KMS-11 (cell line): ENCODE measurements at regions not wholly inside any gene's neighbourhood (a gene's known extent, or its start where the extent isn't known, plus 50 kb on each side); places are given as distances from the start of the nearest gene placed in this dataset.
"Not testable (repeated sequence)": the region's sequence is repeated elsewhere in the genome, so short reads cannot be mapped to it uniquely, and the experiment has no call there.

Experiments used
- H2AFZ ChIP-seq: fragments of 200-600 bp; sonication (generic); 2 replicates; pipeline ENCODE4 v1.6.1; 2016; ENCODE audit warnings: antibody characterized with exemption, mixed run types, low read depth
- H3K27ac ChIP-seq: fragments of 200-600 bp; sonication (generic); 2 replicates; pipeline ENCODE4 v1.6.1; 2016; ENCODE audit warnings: mild to moderate bottlenecking, mixed run types
- H3K27me3 ChIP-seq: fragments of 200-600 bp; sonication (generic); 2 replicates; pipeline ENCODE4 v1.6.1; 2017; ENCODE audit warnings: mild to moderate bottlenecking, low read depth, mixed run types, moderate library complexity; ENCODE audit not compliant: insufficient read depth
- H3K36me3 ChIP-seq: fragments of 200-600 bp; sonication (generic); 2 replicates; pipeline ENCODE4 v1.6.1; 2017; ENCODE audit warnings: mild to moderate bottlenecking, mixed run types; ENCODE audit not compliant: insufficient read depth
- H3K4me1 ChIP-seq: fragments of 200-600 bp; sonication (generic); 2 replicates; pipeline ENCODE4 v1.6.1; 2016; ENCODE audit warnings: mild to moderate bottlenecking, low read depth, mixed run types; ENCODE audit not compliant: poor library complexity, severe bottlenecking
- H3K4me2 ChIP-seq: fragments of 200-600 bp; sonication (generic); 2 replicates; pipeline ENCODE4 v1.7.0; 2016; ENCODE audit warnings: mild to moderate bottlenecking, mixed run types
- H3K4me3 ChIP-seq: fragments of 200-600 bp; sonication (generic); IDR thresholded peaks from 2 replicates; pipeline ENCODE4 v1.6.1; 2017; ENCODE audit warnings: low read depth, low read length, mixed read lengths; ENCODE audit not compliant: insufficient read depth
- H3K79me2 ChIP-seq: fragments of 200-600 bp; sonication (generic); 2 replicates; pipeline ENCODE4 v1.6.1; 2016; ENCODE audit warnings: low read depth, mixed run types; ENCODE audit not compliant: insufficient read depth
- H3K9ac ChIP-seq: fragments of 200-600 bp; sonication (generic); 2 replicates; pipeline ENCODE4 v1.6.1; 2016; ENCODE audit warnings: mild to moderate bottlenecking, mixed run types
- H4K20me1 ChIP-seq: fragments of 200-600 bp; sonication (generic); 2 replicates; pipeline ENCODE4 v1.6.1; 2016; ENCODE audit warnings: mild to moderate bottlenecking, mixed run types; ENCODE audit not compliant: insufficient read depth
- TF ChIP-seq, protein P1 (sequence below): fragments of 200-600 bp; sonication (generic); conservative IDR thresholded peaks from 2 replicates; pipeline ENCODE4 v1.6.1; 2017; ENCODE audit warnings: low read depth, mild to moderate bottlenecking, antibody characterized with exemption, low read length, moderate library complexity, mixed read lengths

DNA sequence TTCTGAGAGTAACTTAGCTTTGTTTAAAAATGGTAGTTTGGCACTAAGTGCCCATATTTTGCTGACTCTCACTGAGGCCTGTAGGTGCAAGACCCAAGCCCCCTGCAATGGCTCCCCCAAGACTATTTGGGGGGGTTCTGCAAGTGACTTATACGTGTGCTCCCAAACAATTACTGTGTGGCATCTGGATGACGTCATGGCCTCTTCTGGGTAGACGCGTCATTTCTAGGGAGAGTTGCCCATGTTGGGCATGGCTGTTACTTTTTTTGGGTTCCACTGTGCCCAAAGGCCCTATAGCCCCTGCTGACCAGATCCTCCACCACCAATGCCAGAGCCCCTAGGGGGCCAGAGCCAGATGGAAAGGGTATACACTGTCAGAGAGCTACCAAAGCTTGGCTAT, 110.3 kb upstream of the MYLIP start:
- H3K36me3 ChIP-seq: no peaks in the 10 kb centered on the region
- no peaks in the 10 kb centered on the region for H4K20me1 ChIP-seq
- H3K4me1 ChIP-seq: no peaks in the 10 kb centered on the region
- TF ChIP-seq, protein P1, sequence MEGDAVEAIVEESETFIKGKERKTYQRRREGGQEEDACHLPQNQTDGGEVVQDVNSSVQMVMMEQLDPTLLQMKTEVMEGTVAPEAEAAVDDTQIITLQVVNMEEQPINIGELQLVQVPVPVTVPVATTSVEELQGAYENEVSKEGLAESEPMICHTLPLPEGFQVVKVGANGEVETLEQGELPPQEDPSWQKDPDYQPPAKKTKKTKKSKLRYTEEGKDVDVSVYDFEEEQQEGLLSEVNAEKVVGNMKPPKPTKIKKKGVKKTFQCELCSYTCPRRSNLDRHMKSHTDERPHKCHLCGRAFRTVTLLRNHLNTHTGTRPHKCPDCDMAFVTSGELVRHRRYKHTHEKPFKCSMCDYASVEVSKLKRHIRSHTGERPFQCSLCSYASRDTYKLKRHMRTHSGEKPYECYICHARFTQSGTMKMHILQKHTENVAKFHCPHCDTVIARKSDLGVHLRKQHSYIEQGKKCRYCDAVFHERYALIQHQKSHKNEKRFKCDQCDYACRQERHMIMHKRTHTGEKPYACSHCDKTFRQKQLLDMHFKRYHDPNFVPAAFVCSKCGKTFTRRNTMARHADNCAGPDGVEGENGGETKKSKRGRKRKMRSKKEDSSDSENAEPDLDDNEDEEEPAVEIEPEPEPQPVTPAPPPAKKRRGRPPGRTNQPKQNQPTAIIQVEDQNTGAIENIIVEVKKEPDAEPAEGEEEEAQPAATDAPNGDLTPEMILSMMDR: no peak
- H3K79me2 ChIP-seq: no peaks in the 10 kb centered on the region
- H3K4me2 ChIP-seq: no peak overlapping the region
- H3K9ac ChIP-seq: no peak overlapping the region
- H3K27ac ChIP-seq: no peak overlapping the region
- no peaks in the 10 kb centered on the region for H3K27me3 ChIP-seq
- no peak overlapping the region for H2AFZ ChIP-seq
- H3K4me3 ChIP-seq: no peak overlapping the region

DNA sequence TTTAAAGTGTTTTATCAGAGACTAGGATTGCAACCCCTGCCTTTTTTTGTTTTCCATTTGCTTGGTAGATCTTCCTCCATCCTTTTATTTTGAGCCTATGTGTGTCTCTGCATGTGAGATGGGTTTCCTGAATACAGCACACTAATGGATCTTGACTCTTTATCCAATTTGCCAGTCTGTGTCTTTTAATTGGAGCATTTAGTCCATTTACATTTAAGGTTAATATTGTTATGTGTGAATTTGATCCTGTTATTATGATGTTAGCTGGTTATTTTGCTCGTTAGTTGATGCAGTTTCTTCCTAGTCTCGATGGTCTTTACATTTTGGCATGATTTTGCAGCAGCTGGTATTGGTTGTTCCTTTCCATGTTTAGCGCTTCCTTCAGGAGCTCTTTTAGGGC, 114.6 kb upstream of the MYLIP start:
- H3K27ac ChIP-seq, H3K27me3 ChIP-seq, H3K79me2 ChIP-seq, H3K4me3 ChIP-seq, H3K4me1 ChIP-seq, H3K9ac ChIP-seq, H3K4me2 ChIP-seq, H4K20me1 ChIP-seq, H2AFZ ChIP-seq, H3K36me3 ChIP-seq: not testable (repeated sequence)

DNA sequence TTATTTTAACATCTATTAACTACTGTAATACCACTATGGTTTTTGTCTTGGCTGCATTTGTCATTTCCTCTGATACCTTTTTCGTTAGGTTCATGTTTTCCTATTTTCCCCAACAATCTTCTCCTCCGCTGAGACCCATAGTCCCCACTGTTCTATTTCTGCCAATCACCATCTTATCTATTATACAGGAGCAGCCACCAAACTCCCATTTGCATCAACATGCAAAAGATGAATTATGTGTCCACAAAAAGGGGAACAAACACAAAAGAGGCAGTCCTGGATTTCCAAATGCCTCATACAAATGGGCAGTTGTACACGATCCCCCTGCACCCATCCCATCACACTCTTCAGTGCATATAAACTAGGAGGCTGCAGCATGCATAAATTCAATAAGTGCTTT, 121.7 kb upstream of the MYLIP start:
- no peaks in the 10 kb centered on the region for H3K79me2 ChIP-seq
- TF ChIP-seq, protein P1: no peak
- no peak overlapping the region for H3K4me2 ChIP-seq
- H3K36me3 ChIP-seq: no peaks in the 10 kb centered on the region
- H2AFZ ChIP-seq: no peak overlapping the region
- no peaks in the 10 kb centered on the region for H3K4me1 ChIP-seq
- H4K20me1 ChIP-seq: no peaks in the 10 kb centered on the region
- H3K9ac ChIP-seq: no peak overlapping the region
- H3K27me3 ChIP-seq: no peaks in the 10 kb centered on the region
- H3K4me3 ChIP-seq: no peak overlapping the region
- H3K27ac ChIP-seq: no peak overlapping the region

DNA sequence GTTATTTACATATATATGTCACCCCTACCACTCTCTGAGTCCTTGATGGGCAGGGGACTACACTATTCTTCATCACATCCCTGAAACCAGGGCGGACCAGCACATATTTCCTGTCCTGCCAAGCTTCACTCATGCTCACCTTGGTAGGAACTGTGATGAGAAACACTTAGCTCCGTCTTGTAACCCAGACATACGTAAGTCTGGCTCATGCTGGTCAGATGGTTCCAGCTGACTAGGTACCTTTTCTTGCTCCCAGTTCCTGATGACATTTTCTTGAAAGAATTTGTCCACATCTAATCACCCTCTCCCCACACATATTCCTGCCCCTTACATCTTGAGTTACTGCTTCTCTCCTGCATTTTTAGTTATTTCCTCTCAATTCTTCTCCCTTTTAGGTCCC, 122.2 kb upstream of the MYLIP start:
- TF ChIP-seq, protein P1: no peak
- Histone ChIP-seq H3K79me2 (no peaks in the 10 kb centered on the region), H3K27ac (no peak overlapping the region), H3K36me3 (no peaks in the 10 kb centered on the region), H2AFZ (no peak overlapping the region), H3K9ac (no peak overlapping the region), H3K4me3 (no peak overlapping the region), H3K4me2 (no peak overlapping the region), H4K20me1 (no peaks in the 10 kb centered on the region), H3K4me1 (no peaks in the 10 kb centered on the region), H3K27me3 (no peaks in the 10 kb centered on the region)

DNA sequence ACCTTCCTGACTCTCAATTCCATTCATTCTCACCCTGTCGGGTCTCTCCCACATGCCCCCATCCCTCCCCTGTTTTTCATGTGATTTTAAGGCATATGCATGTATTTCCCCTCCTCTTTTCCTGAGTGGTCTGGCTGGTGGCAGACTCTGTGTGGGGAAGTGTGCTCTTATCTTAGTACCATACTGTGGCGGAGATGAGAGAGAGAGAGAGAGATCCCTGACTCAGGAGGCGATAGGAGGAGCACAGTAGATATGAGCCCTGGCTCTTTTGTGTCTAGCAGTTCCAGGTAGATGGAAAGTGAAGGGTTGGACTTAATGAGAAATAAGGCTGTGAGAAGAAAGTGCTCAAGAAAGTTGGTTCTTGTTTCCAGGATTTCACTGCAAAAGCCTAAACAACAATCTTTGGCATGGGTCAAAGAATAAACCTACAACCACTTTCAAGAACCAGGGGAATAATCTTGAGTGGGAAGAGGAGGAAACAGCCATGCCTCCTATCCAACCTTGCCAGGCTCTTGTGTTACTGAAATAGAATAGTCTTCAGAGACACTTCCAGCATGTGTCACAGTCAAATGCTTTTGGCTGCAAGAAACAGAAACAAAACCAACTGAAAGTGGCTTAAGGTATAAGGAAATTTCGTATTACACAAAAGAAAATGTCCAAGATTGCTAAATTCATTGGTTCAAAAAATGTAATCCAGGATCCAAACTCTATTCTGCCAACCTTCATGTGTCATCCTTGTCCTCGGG, 123.8 kb upstream of the MYLIP start:
- Histone ChIP-seq H2AFZ (no peak overlapping the region), H3K79me2 (no peaks in the 10 kb centered on the region), H3K27ac (no peak overlapping the region), H3K4me2 (no peak overlapping the region), H4K20me1 (no peaks in the 10 kb centered on the region), H3K4me1 (no peaks in the 10 kb centered on the region), H3K27me3 (no peaks in the 10 kb centered on the region), H3K4me3 (no peak overlapping the region), H3K9ac (no peak overlapping the region), H3K36me3 (no peaks in the 10 kb centered on the region)
- TF ChIP-seq, protein P1: no peak
